Heart left ventricle (tissue), 13 donors: ENCODE measurements at regions not wholly inside any gene's neighbourhood (a gene's known extent, or its start where the extent isn't known, plus 50 kb on each side); places are given as distances from the start of the nearest gene placed in this dataset.

Source experiments
- CTCF ChIP-seq, 12 donors: fragments of 200-600 bp; sonication (generic) in 4 of 12; IDR thresholded peaks; one replicate each; pipeline versions ENCODE4 v1.5.0 to v1.8.0; 2018 to 2022; ENCODE audit warnings: antibody characterized with exemption in 12 of 12, mild to moderate bottlenecking in 5 of 12
- POLR2A ChIP-seq, 2 donors: fragments of 450-650 bp; IDR thresholded peaks; one replicate each; pipeline ENCODE4 v1.6.1; 2017; ENCODE audit warnings: antibody characterized with exemption in 2 of 2, mild to moderate bottlenecking in 2 of 2, moderate library complexity in 2 of 2
- donor health status: ischemic (EF 13 %, LVEDD 7.1; RV severe dilation, severe dysfunction).
- donor health status: DM: no; HTN: yes; CAD: no.
- donor health status: DM: no; HTN: no; CAD: no.
- donor health status: ischemic (EF 25% LVEDD 6.9; RV normal size, moderate dysfunction).
- donor health status: ischemic (EF 25% LVEDD 5.7; RV mildly dilated, moderate dysfunction).
- donor health status: ischemic (EF 35%, LVEDD 5.7; RV mildly dilated, moderate dysfunction).
- donor health status: nonischemic (EF 11% LVEDD 7.7; RV severe dilation, severe dysfunction).
- donor health status: DM: yes; HTN: yes; CAD: no.
- donor health status: PGD.
- donor health status: ischemic (EF 29% LVEDD 5.4; RV normal size, mild dysfunction).
- donor health status: nonischemic (EF 23%, LVEDD 6.1; RV moderate dilation, normal function).

- no peak for TF ChIP-seq CTCF (IDR thresholded peaks at IDR 0.05)
- no peak for TF ChIP-seq POLR2A (IDR thresholded peaks at IDR 0.05)
Observed at GRCh38 chr12:116442304-116442703, 116.9 kb upstream of the MAP1LC3B2 start.
